GM21619 (cell line): ENCODE measurements at regions not wholly inside any gene's neighbourhood (a gene's known extent, or its start where the extent isn't known, plus 50 kb on each side); places are given as distances from the start of the nearest gene placed in this dataset.

Experiments used
- ATAC-seq: cut with Tn5 transposase; IDR thresholded peaks from one replicate; pipeline ENCODE4 v1.9.1; 2021; ENCODE audit not compliant: unreplicated experiment

DNA sequence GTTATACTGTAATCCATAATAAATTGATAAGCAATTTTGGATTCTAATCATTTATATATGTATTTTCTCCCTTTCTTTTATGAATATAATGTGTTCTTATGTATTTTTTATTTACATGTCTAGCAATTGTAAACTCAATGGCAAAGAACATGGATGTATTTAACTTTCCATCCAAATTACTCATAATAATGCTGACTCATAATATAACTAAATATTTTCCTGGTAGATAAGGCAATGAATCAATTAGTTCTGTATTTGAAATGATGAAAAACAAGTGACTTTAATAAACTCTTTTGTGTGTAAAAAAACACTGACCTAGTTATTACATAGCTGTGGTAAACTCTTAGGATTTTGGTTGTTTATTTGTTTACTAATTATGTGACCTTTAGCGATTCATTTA lies 211.2 kb downstream of the DTHD1 start:
- no peak for ATAC-seq

DNA sequence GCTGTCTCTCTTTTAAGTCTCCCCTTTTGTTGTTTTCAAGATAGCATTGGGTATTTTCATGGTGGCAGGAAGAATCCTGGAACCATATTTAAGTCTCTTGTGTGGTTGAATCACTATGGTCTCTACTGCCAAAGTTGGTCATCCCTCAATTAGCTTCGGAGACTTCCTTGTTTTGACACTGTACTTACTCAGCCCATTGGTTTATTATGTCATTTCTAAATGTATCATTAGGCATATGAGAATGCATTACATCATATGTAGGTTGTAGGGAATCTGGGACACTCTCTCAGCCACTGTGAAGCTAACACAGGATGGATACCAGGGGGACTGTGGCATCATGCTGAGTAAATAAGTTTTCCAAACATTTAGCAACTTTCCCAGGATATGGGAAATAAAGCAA lies 211.8 kb downstream of the DTHD1 start:
- no peak for ATAC-seq

DNA sequence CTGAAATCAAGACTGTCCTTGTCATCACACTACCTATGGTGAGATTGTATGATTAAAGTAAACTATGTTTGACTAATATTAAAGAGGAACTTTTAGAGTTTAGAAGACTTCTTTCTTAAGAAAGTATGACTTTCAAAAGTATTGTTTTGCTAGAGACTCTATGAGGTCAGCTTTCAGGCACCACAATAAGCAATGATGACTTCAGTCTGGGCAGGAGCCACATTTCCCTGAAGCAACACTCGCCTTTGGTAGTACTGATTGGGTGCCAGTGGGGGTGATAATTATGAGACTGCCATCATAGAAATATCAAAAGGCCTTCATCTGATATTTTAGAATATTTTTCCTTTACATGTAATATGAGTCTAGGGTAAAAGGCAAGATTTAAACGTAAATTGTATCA lies 212.6 kb downstream of the DTHD1 start:
- ATAC-seq: no peak

DNA sequence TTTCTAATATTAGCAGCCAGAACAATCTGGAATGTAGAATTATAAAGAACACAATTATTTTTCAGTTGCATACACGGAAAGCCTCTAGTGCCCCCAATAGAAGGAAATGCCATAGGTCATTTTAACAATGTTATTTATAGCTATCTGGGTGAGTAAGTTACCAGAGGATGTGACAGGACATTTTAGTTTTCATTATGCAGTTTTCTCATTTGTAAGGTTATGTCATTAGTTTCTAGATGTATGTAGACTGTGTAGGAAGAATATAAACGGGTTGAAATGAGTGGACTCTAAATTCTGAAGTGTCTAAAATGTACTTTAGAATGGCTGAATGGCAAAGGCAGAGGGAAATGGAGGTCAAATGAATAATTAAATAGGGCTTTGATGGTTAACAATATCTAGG lies 213.3 kb downstream of the DTHD1 start:
- no peak for ATAC-seq

DNA sequence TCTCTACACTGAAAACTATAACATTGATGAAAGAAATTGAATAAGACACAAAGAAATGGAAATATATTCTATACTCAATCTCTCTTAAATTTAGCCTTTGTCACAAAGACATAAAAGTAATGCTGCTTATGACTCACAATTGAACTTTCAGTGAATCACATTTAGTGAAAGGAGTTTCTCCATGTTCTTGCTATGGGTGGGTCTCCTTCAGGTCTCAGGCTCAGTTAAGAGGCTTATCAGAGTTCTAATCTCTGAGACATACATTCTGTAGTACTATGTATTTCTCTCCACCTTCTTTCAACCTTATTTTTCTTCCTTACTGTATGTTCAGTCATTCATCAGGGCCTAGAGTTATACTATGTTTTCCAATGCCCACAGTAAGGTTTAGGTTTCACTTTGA lies 220.9 kb downstream of the DTHD1 start:
- no peak for ATAC-seq

DNA sequence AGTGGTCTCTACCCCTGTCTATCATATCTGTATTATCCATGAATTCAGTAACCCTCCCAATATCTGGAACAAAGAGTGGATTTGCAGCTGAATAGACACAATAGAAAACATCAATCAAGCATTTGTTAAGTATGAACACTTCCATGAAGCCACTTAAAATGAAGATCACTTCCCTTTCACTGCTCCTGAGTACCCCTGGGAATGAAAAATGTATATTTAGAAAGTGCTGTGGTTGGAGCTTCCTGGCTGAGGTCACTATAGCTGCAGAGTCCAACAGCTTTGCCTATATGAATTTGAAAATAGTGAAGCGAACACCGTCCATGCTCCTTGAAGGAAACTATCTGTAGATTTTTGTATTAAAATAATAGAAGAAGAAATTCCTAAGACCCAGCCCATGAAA lies 227.0 kb downstream of the DTHD1 start:
- ATAC-seq: no peak

DNA sequence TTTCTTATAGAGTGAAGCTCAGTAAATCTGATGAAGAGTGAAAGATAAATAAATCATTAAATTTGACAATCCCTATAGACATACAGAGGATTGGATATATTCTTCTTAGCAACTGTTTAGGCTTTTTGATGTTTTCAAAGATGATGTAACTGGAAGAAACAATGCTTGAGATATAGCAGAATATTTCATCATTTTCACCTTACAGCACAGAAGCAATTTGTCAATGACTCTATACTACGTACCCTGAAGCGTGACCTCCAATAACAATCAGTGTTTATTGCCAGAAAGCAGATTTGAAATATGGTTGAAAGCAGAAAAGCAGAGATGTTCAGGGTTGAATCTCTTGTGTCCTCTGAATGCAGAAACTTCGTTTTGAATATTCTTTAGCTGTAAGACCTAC lies 228.4 kb downstream of the DTHD1 start:
- no peak for ATAC-seq

DNA sequence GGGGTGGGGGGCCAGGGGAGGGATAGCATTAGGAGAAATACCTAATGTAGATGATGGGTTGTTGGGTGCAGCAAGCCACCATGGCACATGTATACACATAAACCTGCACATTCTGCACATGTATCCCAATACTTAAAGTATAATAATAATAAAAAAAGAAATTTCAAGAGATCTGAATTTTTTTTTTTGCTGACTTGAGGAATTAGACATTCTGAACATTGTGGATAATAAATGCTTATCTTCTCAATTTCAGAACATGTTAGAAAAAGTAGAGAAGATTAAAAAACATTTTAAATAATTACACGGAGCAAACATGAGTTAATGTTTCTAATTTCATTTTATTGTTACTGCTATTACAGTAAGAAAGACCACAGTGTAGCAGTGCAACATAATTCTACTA lies 230.4 kb downstream of the DTHD1 start:
- ATAC-seq: no peak

DNA sequence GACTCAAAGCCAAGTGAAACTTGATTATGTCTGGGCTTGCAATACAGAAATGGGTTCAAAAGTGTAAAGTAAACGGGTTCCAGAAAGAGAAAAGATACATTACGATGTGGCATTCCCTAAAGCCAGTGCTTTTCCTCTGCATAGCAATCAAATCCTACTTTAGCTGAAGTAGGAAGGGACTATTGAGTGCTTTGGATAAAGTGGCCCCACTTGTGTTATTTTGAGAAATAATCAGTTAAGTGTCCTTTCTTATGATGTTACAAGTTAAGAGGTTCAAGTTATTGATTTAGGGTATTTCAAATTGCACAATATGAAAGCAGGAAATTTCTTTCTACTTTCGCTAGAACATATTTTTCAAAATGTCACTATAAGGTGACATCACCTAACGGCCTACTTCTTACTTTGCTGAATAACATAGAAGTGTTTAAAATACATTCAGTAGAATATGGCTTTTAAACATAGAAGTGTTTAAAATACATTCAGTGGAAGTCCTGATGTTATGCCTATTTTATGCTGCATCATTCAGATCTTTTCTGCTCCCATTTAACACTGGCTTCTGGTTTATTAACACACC lies 235.2 kb downstream of the DTHD1 start:
- ATAC-seq: no peak

DNA sequence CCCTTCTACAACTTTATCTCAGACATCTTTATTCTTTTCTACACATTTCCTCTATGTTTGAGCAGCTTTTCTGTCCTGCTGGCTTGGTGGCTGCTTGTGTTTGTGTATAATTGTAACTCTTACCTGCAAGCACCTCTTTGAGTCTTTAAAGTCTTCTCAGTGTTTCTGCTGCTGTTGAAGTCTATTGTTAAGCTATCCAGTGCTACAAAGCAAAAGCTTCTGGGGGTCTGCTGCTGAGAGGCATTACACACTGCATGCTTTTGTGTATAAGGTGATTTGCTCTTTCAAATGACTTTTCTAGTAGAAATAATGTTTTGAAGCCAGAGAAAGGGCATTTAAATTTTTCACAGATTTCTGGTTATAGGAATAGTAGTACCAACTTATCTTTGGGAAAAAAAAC lies 241.8 kb downstream of the DTHD1 start:
- no peak for ATAC-seq

DNA sequence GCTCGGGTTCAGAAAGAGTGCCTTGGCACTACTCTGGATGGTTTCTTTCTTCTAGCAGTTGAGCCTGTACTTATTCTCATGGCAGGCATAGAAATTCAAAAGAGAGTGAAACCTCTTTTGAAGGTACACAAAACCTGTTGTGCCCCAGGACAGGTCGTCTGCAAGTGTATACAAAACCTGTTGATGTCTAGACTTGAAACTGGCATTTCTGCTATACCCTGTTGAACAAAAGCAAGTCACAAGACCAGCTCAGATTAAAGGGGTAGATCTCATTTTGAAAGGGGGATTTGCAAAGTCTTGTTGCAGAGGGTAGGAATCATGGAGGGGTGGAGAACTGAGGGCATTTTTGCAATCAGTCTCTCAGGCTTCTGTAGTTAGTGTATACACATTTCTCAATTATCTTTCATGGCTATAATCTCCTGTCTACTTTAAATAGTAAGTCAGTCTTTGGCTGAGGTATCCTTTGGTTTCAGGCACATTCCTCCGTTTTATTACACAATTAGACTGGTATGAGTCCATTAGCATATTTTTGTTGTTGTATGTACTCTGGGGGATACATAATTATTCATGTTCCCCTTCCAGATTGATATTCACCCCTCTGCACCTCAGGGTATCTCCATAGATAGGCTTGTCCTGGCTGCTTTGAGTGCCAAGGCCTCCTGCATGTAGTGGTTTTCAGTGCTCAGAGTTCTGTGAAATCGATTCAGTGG lies 251.4 kb downstream of the DTHD1 start:
- no peak for ATAC-seq

DNA sequence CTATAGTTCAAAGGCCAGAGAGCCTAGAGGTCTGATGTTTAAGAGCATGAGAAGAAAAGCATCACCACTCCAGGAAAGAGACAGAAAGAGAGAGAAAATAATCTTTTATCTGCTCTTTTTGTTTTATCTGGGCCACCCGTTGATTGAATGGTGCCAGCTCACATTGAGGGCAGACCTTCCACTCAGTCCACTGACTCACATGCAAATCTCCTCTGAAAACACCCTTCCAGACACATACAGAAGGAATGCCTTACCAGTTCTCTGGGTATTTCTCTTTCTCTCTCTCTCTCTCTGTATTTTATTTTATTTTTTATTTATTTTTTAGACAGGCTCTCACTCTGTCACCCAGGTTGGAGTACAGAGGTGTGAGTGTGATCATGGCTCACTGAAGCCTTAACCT lies 252.5 kb downstream of the DTHD1 start:
- no peak for ATAC-seq

DNA sequence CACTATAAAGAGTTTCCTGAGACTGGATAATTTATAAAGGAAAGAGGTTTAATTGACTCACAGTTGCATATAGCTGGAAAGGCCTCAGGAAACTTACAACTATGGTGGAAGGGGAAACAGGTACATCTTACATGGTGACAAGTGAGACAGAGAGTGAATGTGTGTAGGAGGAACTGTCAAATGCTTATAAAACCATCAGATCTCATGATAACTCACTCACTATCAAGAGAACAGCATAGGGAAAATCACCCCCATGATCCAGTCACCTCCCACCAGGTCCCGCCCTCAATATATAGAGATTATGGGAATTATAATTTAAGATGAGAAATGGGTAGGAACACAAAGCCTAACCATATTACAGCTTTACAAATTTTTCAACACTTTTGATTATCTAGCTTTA lies 266.0 kb downstream of the DTHD1 start:
- no peak for ATAC-seq

DNA sequence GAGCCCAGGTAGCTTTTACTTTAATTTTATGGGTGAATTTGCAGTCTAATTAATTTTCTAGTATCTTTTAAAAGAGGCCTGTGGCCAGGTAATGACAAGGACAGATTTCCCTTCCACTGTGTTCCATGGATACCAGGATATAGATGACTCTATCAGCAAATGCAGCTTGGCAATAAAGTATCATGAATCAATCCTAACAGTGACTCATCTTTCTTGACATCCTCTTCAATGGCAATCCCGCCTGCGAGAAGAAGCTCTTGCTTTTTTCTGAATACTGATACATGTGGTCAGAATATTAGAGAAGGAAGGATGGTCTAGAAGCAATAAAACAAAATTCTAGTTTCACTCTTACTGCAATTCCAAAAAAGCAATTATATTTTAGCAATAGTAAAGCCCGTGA lies 267.8 kb downstream of the DTHD1 start:
- no peak for ATAC-seq

DNA sequence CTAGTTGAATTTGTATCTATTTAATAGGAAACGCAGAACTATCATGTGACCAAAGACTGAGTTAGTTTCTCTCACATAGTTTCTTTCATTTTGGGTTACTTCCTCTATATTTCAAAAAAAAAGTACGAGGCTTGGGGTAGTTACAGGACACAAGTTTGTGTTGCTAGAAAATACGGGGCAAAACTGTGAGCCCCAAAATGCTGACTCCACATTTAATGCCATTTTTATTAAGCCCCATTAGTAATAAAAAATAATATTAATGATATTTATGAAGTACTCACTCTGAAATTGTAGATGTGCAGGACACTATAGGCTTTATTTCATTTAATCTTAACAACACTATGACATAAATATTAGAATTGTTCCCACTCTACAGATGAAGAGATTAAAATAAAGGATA lies 268.6 kb downstream of the DTHD1 start:
- ATAC-seq: no peak

DNA sequence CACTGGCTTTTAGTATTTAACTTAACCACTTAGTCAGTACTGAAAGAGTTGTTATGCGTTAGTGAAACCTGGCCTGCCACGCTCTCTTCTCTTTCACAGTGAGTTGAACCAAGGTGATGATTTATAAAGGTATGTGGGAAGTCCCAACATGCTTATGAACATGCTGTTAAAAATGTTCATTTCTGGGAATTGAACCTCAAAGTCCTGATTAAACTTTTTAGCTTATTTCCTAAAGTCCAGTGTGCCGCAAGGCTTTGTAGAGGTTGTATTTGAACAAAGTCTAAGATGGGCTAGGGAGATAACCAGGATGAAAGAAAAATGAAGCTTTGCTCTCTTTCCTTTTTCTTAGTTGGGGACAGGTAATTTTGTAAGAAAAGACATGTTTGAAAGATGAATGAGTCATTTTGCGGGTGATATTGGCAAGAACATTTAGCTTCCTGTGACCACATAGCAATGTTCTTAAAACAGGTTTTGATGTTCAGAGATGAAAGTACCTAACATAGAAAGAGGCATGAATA lies 270.3 kb downstream of the DTHD1 start:
- peak; percentile 86 for ATAC-seq

DNA sequence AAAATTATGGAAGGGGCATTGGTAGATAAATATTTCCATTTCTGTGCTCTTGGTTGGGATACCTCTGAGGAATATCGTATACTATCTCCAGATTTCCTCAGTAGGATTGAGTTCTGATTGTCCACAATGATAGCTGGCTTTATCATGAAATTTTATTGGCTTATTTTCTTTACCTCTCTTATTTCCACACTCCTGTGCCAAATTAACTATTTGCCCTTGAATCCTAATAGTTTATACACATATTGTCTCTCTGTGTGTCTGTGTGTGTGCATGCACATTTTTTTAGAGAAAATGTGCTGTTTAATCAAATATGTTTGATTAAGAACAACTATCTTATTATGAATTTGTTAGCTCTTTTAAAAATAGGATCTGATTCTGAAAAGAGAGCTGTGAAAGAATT lies 271.6 kb downstream of the DTHD1 start:
- no peak for ATAC-seq

DNA sequence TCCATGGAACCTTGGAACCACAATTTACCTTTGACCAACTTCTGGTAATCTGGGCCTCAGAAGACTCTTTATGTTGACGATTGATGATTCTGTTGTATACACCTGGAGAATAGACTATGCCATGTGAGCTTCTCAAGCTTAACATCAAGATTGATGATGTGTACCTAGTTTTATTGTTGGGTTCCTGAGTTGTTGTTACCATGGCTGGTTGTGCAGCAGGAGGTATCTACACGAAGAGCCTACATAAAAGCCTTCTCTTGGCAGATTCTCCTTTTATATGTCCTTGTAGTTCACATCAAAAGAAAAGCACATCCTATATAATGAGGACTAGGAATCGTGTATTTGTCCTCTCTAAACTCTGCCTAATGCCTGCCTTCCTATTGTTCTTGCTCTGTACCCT lies 272.0 kb downstream of the DTHD1 start:
- no peak for ATAC-seq

DNA sequence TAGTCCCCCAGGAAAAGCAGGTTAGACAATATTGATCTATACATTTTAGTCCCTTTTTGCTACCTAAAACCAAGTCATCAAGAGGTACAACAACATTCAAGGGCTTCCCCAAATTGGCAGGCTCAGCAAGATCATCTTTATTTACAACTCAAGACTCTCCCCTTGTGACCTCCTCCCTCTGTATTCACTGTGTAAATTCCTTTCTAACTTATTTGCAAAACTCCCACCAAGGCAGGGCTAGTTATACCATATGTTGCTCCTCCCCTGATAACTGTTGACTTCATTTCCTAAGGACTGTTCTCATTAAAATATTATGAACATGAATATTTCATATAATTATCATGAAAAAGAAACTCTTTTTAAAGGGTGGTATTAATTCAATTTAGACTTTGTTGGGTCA lies 275.6 kb downstream of the DTHD1 start:
- no peak for ATAC-seq

DNA sequence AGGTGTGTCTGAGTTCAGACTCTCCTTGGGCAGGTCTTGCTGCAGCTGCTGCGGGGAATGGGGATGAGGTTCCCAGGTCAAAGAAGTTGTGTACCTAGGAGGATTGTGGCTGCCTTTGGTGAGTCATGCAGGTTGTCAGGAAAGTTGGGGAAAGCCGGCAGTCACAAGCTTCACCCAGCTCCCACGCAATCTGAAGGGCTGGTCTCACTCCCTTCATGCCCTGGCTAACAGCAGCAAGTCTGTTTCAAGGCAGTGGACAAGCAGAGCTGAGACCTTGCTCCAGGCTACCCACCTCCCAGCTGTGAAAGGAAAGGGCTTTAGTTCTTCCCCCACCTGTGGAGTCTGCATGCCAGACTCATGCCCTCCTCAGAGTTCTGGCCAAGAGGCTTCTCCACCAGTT lies 287.2 kb downstream of the DTHD1 start:
- no peak for ATAC-seq

DNA sequence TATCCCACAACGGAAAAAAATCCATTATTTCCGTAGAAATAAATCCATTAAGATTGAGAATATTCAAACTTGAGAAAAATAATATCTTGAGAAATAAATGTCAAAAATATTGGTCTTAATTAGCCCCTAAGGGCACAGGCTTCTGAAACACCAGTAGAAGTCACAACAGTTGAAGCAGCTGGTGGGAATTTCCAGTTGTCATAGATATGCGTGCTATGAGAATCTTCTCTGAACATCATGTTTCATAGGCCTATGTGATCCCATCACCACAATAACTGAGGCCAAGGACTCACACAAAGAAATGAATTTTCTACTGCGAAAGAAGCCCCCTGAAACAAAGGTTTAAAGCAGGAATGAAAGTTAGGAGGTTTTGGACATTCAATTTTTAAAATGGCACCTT lies 292.0 kb downstream of the DTHD1 start:
- ATAC-seq: no peak

DNA sequence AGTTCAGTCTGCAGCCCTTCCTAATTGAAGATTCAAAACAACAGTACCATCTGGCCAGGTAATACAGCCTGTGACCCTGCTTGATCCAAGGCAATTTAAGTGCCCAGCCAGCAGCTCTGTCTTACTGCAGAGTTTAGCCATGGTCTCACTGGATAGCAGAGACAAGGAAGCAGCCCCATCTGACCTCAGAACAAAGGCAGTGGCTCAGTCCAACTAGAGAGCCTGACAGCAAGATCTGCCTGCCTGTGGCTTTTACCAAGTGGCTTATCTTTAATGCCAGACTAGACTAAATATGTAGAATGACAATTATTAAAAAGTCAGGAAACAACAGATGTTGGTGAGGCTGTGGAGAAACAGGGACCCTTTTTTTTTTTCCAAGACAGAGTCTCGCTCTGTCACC lies 293.4 kb downstream of the DTHD1 start:
- ATAC-seq: no peak

DNA sequence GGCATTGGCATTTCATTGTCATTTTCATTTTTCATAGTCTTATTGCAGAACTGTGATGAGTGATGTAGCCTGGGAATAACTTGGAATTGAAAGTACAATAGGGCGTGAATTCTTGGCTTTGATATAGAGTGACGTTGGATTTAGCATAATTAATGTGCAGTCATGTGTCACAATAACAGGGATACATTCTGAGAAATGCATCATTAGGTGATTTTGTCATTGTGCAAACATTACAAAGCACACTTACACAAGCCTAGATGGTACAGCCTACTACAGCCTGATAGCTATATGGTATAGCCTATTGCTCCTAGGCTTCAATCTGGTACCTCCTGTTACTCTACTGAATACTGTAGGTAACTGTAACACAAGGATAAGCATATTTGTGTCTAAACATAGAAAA lies 300.8 kb downstream of the DTHD1 start:
- no peak for ATAC-seq
